Fibroblast of the aortic adventitia (primary cell): ENCODE measurements at regions not wholly inside any gene's neighbourhood (a gene's known extent, or its start where the extent isn't known, plus 50 kb on each side); places are given as distances from the start of the nearest gene placed in this dataset.

ENCODE experiments used
- DNase-seq: peaks from one replicate; pipeline ENCODE4 v3.0.0-alpha.2; 2010; ENCODE audit warnings: low read depth
- H3K4me3 ChIP-seq: 2 replicates; pipeline ENCODE4 v1.5.1; 2011; ENCODE audit warnings: low read depth, mild to moderate bottlenecking, control low read depth, low read length, moderate library complexity
- TF ChIP-seq, protein P1 (sequence below): IDR thresholded peaks from 2 replicates; pipeline ENCODE4 v1.5.1; 2011; ENCODE audit warnings: mild to moderate bottlenecking, low read length, control low read depth, inconsistent platforms; ENCODE audit not compliant: insufficient read depth

DNA sequence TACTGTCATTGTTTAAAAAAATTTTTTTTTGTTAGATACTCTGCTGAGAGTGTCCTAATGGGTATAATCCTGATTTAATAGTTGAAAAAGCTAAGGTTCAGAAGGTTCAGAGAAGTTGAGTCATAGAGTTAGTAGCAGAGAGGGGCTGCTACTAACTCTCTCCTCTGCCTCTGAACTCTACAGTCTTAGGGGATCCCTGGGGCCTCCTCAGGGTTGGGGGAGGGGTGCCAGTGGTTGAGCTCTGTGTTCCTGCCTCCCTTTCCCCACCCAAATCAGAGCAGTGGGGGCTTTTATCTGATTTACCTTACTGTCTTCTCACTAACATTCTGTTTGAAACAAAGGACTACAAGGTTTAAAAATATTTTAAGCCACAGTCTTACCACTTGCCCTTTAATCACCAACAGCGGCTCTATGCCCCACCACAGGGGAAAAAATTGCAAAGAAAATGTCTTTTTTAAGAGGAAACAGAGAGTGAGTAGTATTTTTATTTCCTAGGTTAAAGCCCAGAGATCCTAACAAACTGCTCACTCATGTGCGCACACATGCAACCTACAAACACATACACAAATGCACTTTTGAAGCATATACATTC is 102.2 kb upstream of the ATP6AP2 start:
- TF ChIP-seq, protein P1, sequence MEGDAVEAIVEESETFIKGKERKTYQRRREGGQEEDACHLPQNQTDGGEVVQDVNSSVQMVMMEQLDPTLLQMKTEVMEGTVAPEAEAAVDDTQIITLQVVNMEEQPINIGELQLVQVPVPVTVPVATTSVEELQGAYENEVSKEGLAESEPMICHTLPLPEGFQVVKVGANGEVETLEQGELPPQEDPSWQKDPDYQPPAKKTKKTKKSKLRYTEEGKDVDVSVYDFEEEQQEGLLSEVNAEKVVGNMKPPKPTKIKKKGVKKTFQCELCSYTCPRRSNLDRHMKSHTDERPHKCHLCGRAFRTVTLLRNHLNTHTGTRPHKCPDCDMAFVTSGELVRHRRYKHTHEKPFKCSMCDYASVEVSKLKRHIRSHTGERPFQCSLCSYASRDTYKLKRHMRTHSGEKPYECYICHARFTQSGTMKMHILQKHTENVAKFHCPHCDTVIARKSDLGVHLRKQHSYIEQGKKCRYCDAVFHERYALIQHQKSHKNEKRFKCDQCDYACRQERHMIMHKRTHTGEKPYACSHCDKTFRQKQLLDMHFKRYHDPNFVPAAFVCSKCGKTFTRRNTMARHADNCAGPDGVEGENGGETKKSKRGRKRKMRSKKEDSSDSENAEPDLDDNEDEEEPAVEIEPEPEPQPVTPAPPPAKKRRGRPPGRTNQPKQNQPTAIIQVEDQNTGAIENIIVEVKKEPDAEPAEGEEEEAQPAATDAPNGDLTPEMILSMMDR, result no peak
- no peak for DNase-seq
- H3K4me3 ChIP-seq, result no peak overlapping the region

DNA sequence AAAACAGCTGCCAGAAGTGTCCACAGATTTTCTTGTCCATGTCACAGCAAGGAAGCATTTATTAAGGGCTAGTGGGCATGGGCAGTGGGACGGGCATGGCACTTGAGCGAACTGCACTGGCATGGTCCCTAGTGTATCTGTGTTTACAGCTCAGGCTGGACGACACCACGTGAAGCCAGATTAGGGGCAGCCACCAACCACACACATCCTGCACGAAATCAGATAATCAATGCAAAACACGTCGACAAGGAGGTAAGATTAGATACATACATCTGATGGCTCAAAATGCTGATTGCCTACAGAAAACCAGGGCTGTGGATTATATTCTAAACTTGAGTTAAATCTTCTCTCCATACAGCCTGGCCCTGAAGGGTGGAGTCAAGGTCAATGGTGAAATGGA is 103.8 kb upstream of the ATP6AP2 start:
- DNase-seq, result no peak
- TF ChIP-seq, protein P1, result no peak
- H3K4me3 ChIP-seq, result no peak overlapping the region

DNA sequence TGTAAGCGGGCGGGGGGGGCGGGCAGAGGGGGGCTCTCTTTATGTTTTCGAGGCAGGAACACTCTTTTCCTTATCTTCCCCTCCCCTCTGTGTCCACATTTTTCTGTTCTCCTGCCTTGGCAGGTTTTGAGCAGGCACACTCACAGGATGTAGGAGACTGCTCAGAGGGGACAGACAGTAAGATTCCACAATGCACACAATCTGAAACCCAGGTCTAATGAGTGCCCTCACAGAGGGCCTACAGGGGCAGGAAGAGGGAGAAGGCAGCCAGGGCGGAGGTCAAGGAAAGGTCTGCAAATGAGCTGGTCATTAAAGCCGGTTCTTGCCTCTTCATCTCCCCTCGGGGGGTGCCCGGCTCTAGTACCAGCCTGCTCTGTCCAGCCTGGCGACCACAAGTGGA is 106.1 kb upstream of the ATP6AP2 start:
- no peak for DNase-seq
- H3K4me3 ChIP-seq, result no peak overlapping the region
- TF ChIP-seq, protein P1, result no peak

DNA sequence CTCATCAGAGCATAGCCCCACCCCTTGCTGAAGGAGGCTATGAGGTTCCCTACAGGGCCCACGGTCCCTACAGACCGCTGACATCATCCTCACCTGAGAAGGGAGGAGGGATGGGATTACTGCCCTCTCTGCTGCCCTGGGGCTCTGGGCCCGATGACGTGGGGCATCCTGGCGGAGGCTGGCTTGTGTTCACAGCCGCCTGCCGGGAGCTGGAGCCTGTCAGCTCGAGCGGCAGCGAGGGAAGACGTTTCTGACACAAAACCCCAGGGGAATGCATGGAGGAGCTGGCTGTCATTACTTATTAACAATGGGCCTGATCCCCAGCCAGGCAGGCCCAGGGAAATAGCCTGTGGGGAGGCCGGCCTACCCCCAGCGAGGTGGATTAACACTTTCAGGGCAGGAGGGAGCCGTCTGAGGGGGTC is 106.6 kb upstream of the ATP6AP2 start:
- TF ChIP-seq, protein P1, result no peak
- no peak overlapping the region for H3K4me3 ChIP-seq
- no peak for DNase-seq

- no peak for DNase-seq
- no peak overlapping the region for H3K4me3 ChIP-seq
- TF ChIP-seq, protein P1, result no peak
These were observed 107.1 kb upstream of the ATP6AP2 start for GRCh38 chrX:40473460-40474204.

DNA sequence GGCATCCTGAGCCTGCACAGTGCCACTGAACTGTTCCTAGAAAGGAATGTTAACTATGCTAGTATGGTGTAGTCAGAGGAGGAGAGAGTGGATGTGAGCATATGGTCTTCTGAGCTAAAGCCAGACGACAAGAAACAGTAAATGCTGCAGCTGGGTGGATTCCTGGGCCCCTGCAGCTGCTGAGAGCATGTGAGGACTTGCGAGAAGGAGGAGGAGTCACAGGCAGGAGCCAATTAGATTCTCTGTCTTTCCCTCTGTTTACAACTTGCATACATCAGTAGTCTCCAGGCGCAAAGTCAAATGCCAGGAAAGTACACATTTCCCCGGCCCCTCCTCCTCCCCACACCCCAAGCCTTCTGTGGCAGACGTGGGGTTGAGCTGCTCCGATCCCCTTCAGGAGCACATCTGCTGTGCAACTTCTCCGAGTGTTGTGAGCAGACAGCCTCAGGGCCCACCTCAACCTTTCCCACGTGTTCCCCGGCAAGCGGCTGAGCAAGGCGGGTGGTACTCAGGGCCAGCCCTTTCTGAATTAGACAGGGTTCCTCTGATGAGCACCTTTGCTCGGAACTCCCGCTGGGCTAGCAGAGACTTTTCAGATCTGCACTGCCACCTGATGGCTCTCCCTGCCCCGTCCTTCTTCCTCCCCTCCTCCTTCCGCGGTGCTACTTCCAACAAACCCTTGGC is 108.7 kb upstream of the ATP6AP2 start:
- no peak overlapping the region for H3K4me3 ChIP-seq
- peak; percentile 60 for DNase-seq
- TF ChIP-seq, protein P1, result no peak
